B cell (primary cell): ENCODE measurements at regions not wholly inside any gene's neighbourhood (a gene's known extent, or its start where the extent isn't known, plus 50 kb on each side); places are given as distances from the start of the nearest gene placed in this dataset.
"Not testable (repeated sequence)": the region's sequence is repeated elsewhere in the genome, so short reads cannot be mapped to it uniquely, and the experiment has no call there.

Source experiments
- ATAC-seq: fragments of 200-7000 bp; cut with Tn5 transposase; one replicate; pipeline ENCODE4 v1.10.0; 2021; ENCODE audit warnings: low read depth, mild to moderate bottlenecking, moderate number of reproducible peaks, moderate library complexity
- CTCF ChIA-PET: fragments of 350-600 bp; sonication (Branson Sonifier 250); formaldehyde crosslinking; loops from one replicate; lab custom pipeline; 2021; ENCODE audit warnings: antibody characterized with exemption, inconsistent platforms; lab: Charles Lee
- POLR2A ChIA-PET: fragments of 350-600 bp; sonication (Branson Sonifier 250); formaldehyde crosslinking; loops from one replicate; lab custom pipeline; 2021; ENCODE audit warnings: antibody characterized with exemption; lab: Charles Lee
- DNase-seq: peaks from one replicate; pipeline ENCODE4 v3.0.0; 2013
- H2AFZ ChIP-seq: 2 replicates; pipeline ENCODE4 v1.6.1; 2012; ENCODE audit warnings: mild to moderate bottlenecking, low read depth, low read length; ENCODE audit not compliant: insufficient read depth, poor library complexity, severe bottlenecking
- H3K27ac ChIP-seq, 2 donors: 1 replicate in 1 of 2; 2 replicates in 1 of 2; pipeline ENCODE4 v1.5.1; 2012 to 2013; ENCODE audit warnings: low read length in 2 of 2, mild to moderate bottlenecking in 2 of 2, moderate library complexity in 1 of 2
- H3K27me3 ChIP-seq, 4 experiments: fragments of 200-600 bp in 1 of 4; sonication (generic) in 1 of 4; replicated peaks in 1 of 4; 1 replicate in 2 of 4; 2 replicates in 2 of 4; pipeline versions ENCODE4 v1.6.1 to v1.7.0; 2013 to 2016; ENCODE audit warnings: low read length in 3 of 4, mild to moderate bottlenecking in 2 of 4, mixed read lengths in 1 of 4, moderate library complexity in 1 of 4; ENCODE audit not compliant: insufficient read depth in 4 of 4, control insufficient read depth in 3 of 4; ENCODE audit errors: control extremely low read depth in 1 of 4
- H3K36me3 ChIP-seq, 2 experiments: replicated peaks in 1 of 2; 1 replicate in 1 of 2; 2 replicates in 1 of 2; pipeline versions ENCODE4 v1.6.1 to v1.7.1; 2013; ENCODE audit warnings: low read length in 1 of 2; ENCODE audit not compliant: insufficient read depth in 2 of 2, control insufficient read depth in 1 of 2; ENCODE audit errors: control extremely low read depth in 1 of 2, extremely low read depth in 1 of 2
- H3K4me1 ChIP-seq, 2 donors: fragments of 200-600 bp in 1 of 2; sonication (generic) in 1 of 2; 1 replicate in 1 of 2; 2 replicates in 1 of 2; pipeline versions ENCODE4 v1.5.1 to v1.6.1; 2013 to 2017; ENCODE audit warnings: low read length in 2 of 2; ENCODE audit not compliant: control insufficient read depth in 2 of 2, insufficient read depth in 2 of 2
- H3K4me2 ChIP-seq: replicated peaks from 2 replicates; pipeline ENCODE3; 2012; ENCODE audit warnings: mild to moderate bottlenecking, low read depth, low read length; ENCODE audit not compliant: poor library complexity, severe bottlenecking
- H3K4me3 ChIP-seq, 5 experiments: fragments of 200-600 bp in 1 of 5; sonication (generic) in 1 of 5; 1 replicate in 3 of 5; 2 replicates in 2 of 5; pipeline versions ENCODE4 v1.5.1 to v1.7.0; 2011 to 2016; ENCODE audit warnings: low read length in 4 of 5, mild to moderate bottlenecking in 4 of 5, low read depth in 2 of 5, control low read depth in 1 of 5, moderate library complexity in 1 of 5; ENCODE audit not compliant: insufficient read depth in 1 of 5; ENCODE audit errors: control extremely low read depth in 1 of 5, extremely low read depth in 1 of 5
- H3K79me2 ChIP-seq: fragments of 200-600 bp; sonication (generic); one replicate; pipeline ENCODE4 v1.6.0; 2016; ENCODE audit warnings: low read length; ENCODE audit not compliant: control insufficient read depth, insufficient read depth
- H3K9ac ChIP-seq: fragments of 200-600 bp; sonication (generic); 2 replicates; pipeline ENCODE4 v1.6.1; 2017; ENCODE audit warnings: mild to moderate bottlenecking, low read length, moderate library complexity
- H3K9me3 ChIP-seq, 3 donors: one replicate each; pipeline versions ENCODE4 v1.6.1 to v1.7.1; 2013; ENCODE audit warnings: low read length in 2 of 3; ENCODE audit not compliant: control insufficient read depth in 2 of 3, insufficient read depth in 1 of 3; ENCODE audit errors: control extremely low read depth in 1 of 3
- H4K20me1 ChIP-seq: 2 replicates; pipeline ENCODE4 v1.6.0; 2012; ENCODE audit warnings: mild to moderate bottlenecking, low read length; ENCODE audit not compliant: insufficient read depth, control insufficient read depth, poor library complexity, severe bottlenecking
- H3K27ac Mint-ChIP-seq: one replicate; pipeline ENCODE4 v1.8.0; 2021; ENCODE audit warnings: mixed read lengths
- H3K27me3 Mint-ChIP-seq: one replicate; pipeline ENCODE4 v1.8.0; 2021; ENCODE audit warnings: mixed read lengths
- H3K4me1 Mint-ChIP-seq: one replicate; pipeline ENCODE4 v1.8.0; 2021; ENCODE audit warnings: mixed read lengths
- H3K4me3 Mint-ChIP-seq: one replicate; pipeline ENCODE4 v1.8.0; 2021; ENCODE audit warnings: mixed read lengths
- H3K9me3 Mint-ChIP-seq: one replicate; pipeline ENCODE4 v1.8.0; 2022; ENCODE audit warnings: mixed read lengths; ENCODE audit not compliant: insufficient read depth
- WGBS: methylation state at CpG from one replicate; pipeline ENCODE4 v1.1.5; 2013; ENCODE audit warnings: missing lambda C conversion rate; ENCODE audit not compliant: insufficient coverage; 5-methylcytosine and 5-hydroxymethylcytosine counted together
- intact Hi-C: fragments of 100-400 bp; cut with micrococcal nuclease; formaldehyde crosslinking; loops from one replicate; pipeline ENCODE4 v1.10.0; 2022

- H3K4me3 Mint-ChIP-seq, H3K79me2 ChIP-seq, H3K9ac ChIP-seq, H3K4me1 ChIP-seq, H2AFZ ChIP-seq, H3K4me1 Mint-ChIP-seq, H3K9me3 ChIP-seq, intact Hi-C loops, DNase-seq, H3K4me2 ChIP-seq, H3K4me3 ChIP-seq, H3K27me3 ChIP-seq, POLR2A ChIA-PET, H3K27ac Mint-ChIP-seq, ATAC-seq, H3K27me3 Mint-ChIP-seq, H3K36me3 ChIP-seq, H4K20me1 ChIP-seq, H3K9me3 Mint-ChIP-seq, CTCF ChIA-PET, H3K27ac ChIP-seq: not testable (repeated sequence)
- no CpG with 5 or more reads among the region's 8 CpGs for WGBS
Measured at GRCh38 chr7:75201606-75202079, 109.3 kb downstream of the GTF2IRD2B start.

GRCh38 chr7:75205367-75206085 lies 113.1 kb downstream of the GTF2IRD2B start:
- H3K36me3 ChIP-seq, CTCF ChIA-PET, H3K79me2 ChIP-seq, DNase-seq, H3K4me3 ChIP-seq, H3K4me1 ChIP-seq, H3K9ac ChIP-seq, H3K9me3 Mint-ChIP-seq, H3K27me3 ChIP-seq, H3K9me3 ChIP-seq, H3K27me3 Mint-ChIP-seq, intact Hi-C loops, H2AFZ ChIP-seq, POLR2A ChIA-PET, H3K4me1 Mint-ChIP-seq, H3K4me2 ChIP-seq, ATAC-seq, H3K27ac Mint-ChIP-seq, H4K20me1 ChIP-seq, H3K27ac ChIP-seq, H3K4me3 Mint-ChIP-seq: not testable (repeated sequence)
- WGBS: no CpG with 5 or more reads among the region's 14 CpGs

- H3K9me3 ChIP-seq, H3K9me3 Mint-ChIP-seq, DNase-seq, POLR2A ChIA-PET, H3K27ac Mint-ChIP-seq, H3K27me3 Mint-ChIP-seq, H3K27me3 ChIP-seq, H3K79me2 ChIP-seq, H3K4me3 ChIP-seq, intact Hi-C loops, H3K9ac ChIP-seq, H4K20me1 ChIP-seq, H3K36me3 ChIP-seq, CTCF ChIA-PET, H2AFZ ChIP-seq, ATAC-seq, H3K27ac ChIP-seq, H3K4me1 ChIP-seq, H3K4me1 Mint-ChIP-seq, H3K4me2 ChIP-seq, H3K4me3 Mint-ChIP-seq: not testable (repeated sequence)
- no CpG with 5 or more reads among the region's 5 CpGs for WGBS
Measured at GRCh38 chr7:75215460-75215859, 123.1 kb downstream of the GTF2IRD2B start.

- H3K27me3 ChIP-seq, H3K4me2 ChIP-seq, H2AFZ ChIP-seq, H3K27me3 Mint-ChIP-seq, H3K4me1 Mint-ChIP-seq, H3K4me3 ChIP-seq, H3K27ac Mint-ChIP-seq, ATAC-seq, H3K36me3 ChIP-seq, H3K9me3 Mint-ChIP-seq, H4K20me1 ChIP-seq, H3K4me3 Mint-ChIP-seq, H3K4me1 ChIP-seq, CTCF ChIA-PET, DNase-seq, intact Hi-C loops, H3K79me2 ChIP-seq, POLR2A ChIA-PET, H3K27ac ChIP-seq, H3K9ac ChIP-seq, H3K9me3 ChIP-seq: not testable (repeated sequence)
- no CpG with 5 or more reads among the region's 10 CpGs for WGBS
Measured at GRCh38 chr7:75216963-75217362, 124.6 kb downstream of the GTF2IRD2B start.
